Keratinocyte (primary cell): ENCODE measurements at regions not wholly inside any gene's neighbourhood (a gene's known extent, or its start where the extent isn't known, plus 50 kb on each side); places are given as distances from the start of the nearest gene placed in this dataset.

Experiments used
- DNase-seq: peaks from one replicate; pipeline ENCODE4 v3.0.0-alpha.2; 2011; ENCODE audit warnings: low read depth, missing footprints, low spot score
- FAIRE-seq: peaks from 2 replicates; lab custom pipeline; 2011; peaks lifted over from hg19 to GRCh38; lab: Jason Lieb, UNC
- H2AFZ ChIP-seq: 2 replicates; pipeline ENCODE4 v1.6.0; 2012; ENCODE audit warnings: low read length, control low read depth, inconsistent platforms; ENCODE audit not compliant: control insufficient read depth
- H3K27ac ChIP-seq: 2 replicates; pipeline ENCODE4 v1.5.1; 2011; ENCODE audit warnings: low read length; ENCODE audit not compliant: control insufficient read depth, insufficient read depth
- H3K27me3 ChIP-seq: 3 replicates; pipeline ENCODE4 v1.6.0; 2011; ENCODE audit warnings: low read length; ENCODE audit not compliant: control insufficient read depth, insufficient read depth; ENCODE audit errors: extremely low read depth
- H3K36me3 ChIP-seq, 2 experiments: 2 replicates in 1 of 2; 3 replicates in 1 of 2; pipeline ENCODE4 v1.5.1; 2011; ENCODE audit warnings: low read length in 2 of 2, mild to moderate bottlenecking in 1 of 2; ENCODE audit not compliant: control insufficient read depth in 2 of 2, insufficient read depth in 2 of 2; ENCODE audit errors: extremely low read depth in 1 of 2
- H3K4me1 ChIP-seq: 3 replicates; pipeline ENCODE4 v1.5.1; 2011; ENCODE audit warnings: low read length; ENCODE audit not compliant: control insufficient read depth, insufficient read depth; ENCODE audit errors: extremely low read depth
- H3K4me2 ChIP-seq: 3 replicates; pipeline ENCODE4 v1.6.0; 2011; ENCODE audit warnings: low read depth, low read length; ENCODE audit not compliant: control insufficient read depth, insufficient read depth; ENCODE audit errors: extremely low read depth
- H3K4me3 ChIP-seq, 3 experiments: fragments of 200-600 bp in 1 of 3; sonication (generic) in 1 of 3; 2 replicates in 2 of 3; 3 replicates in 1 of 3; pipeline ENCODE4 v1.5.1; 2011 to 2016; ENCODE audit warnings: low read length in 3 of 3, mild to moderate bottlenecking in 3 of 3, control low read depth in 2 of 3, inconsistent platforms in 1 of 3, low read depth in 1 of 3, mixed read lengths in 1 of 3, mixed run types in 1 of 3, moderate library complexity in 1 of 3; ENCODE audit not compliant: control insufficient read depth in 2 of 3, insufficient read depth in 2 of 3; ENCODE audit errors: extremely low read depth in 1 of 3
- H3K79me2 ChIP-seq: 2 replicates; pipeline ENCODE4 v1.6.0; 2012; ENCODE audit warnings: low read length; ENCODE audit not compliant: control insufficient read depth, insufficient read depth
- H3K9ac ChIP-seq: 3 replicates; pipeline ENCODE4 v1.6.0; 2011; ENCODE audit warnings: low read length; ENCODE audit not compliant: control insufficient read depth, insufficient read depth; ENCODE audit errors: extremely low read depth
- H3K9me1 ChIP-seq: 3 replicates; pipeline ENCODE4 v1.6.0; 2011; ENCODE audit warnings: low read length; ENCODE audit not compliant: control insufficient read depth, insufficient read depth; ENCODE audit errors: extremely low read depth
- H3K9me3 ChIP-seq: 2 replicates; pipeline ENCODE4 v1.5.1; 2012; ENCODE audit warnings: low read depth, low read length; ENCODE audit not compliant: control insufficient read depth
- H4K20me1 ChIP-seq: 3 replicates; pipeline ENCODE4 v1.6.0; 2011; ENCODE audit warnings: low read length; ENCODE audit not compliant: control insufficient read depth, insufficient read depth; ENCODE audit errors: extremely low read depth
- CTCF ChIP-seq, 3 experiments: IDR thresholded peaks in 1 of 3; conservative IDR thresholded peaks in 1 of 3; optimal IDR thresholded peaks in 1 of 3; 2 replicates in 2 of 3; 3 replicates in 1 of 3; pipeline versions ENCODE3 to v1.5.1; 2011; ENCODE audit warnings: low read length in 3 of 3, mild to moderate bottlenecking in 3 of 3, moderate library complexity in 2 of 3, control low read depth in 1 of 3, inconsistent platforms in 1 of 3; ENCODE audit not compliant: insufficient read depth in 2 of 3; ENCODE audit errors: extremely low read depth in 1 of 3
- EZH2 ChIP-seq: IDR thresholded peaks from one replicate; pipeline ENCODE4 v1.6.1; 2012; ENCODE audit warnings: inconsistent platforms, mild to moderate bottlenecking, low read length, moderate library complexity
- dilution Hi-C: fragments of 300-500 bp; cut with MboI; formaldehyde crosslinking; loops from one replicate; pipeline ENCODE4 v1.7.0; 2020; ENCODE audit warnings: low sequenced_read_pairs; ENCODE audit not compliant: extremely low pct_ligation_motif_present

GRCh38 chr6:169841907-169842606, 90.6 kb downstream of the ERMARD start:
- no peak overlapping the region for H3K9ac ChIP-seq
- dilution Hi-C loops = loop anchor here (25.0 kb wide), 1 partner anchor 295 kb away; no protein-coding TSS in a partner anchor
- no peak overlapping the region for H3K4me3 ChIP-seq
- H3K9me1 ChIP-seq = no peaks in the 10 kb centered on the region
- no peak overlapping the region for H3K27ac ChIP-seq
- DNase-seq (no peak), FAIRE-seq (no peak)
- no peaks in the 10 kb centered on the region for H3K4me1 ChIP-seq
- H4K20me1 ChIP-seq = no peaks in the 10 kb centered on the region
- H3K9me3 ChIP-seq = no peaks in the 10 kb centered on the region
- no peak overlapping the region for H2AFZ ChIP-seq
- H3K79me2 ChIP-seq = no peaks in the 10 kb centered on the region
- H3K4me2 ChIP-seq = no peak overlapping the region
- TF ChIP-seq CTCF (optimal IDR thresholded peaks at IDR 0.05 in 1 of 3, IDR thresholded peaks at IDR 0.05 in 1 of 3, conservative IDR thresholded peaks at IDR 0.05 in 1 of 3; ENCODE audit: extremely low read depth in 1 of 3, insufficient read depth in 2 of 3, low read length in 3 of 3) (no peak), EZH2 (no peak)
- no peaks in the 10 kb centered on the region for H3K36me3 ChIP-seq
- H3K27me3 ChIP-seq = peaks cover 17% of the 10 kb centered on the region

- no peaks in the 10 kb centered on the region for H3K4me1 ChIP-seq
- dilution Hi-C loops = loop anchor here (25.0 kb wide), 1 partner anchor 296 kb away; no protein-coding TSS in a partner anchor
- H3K4me3 ChIP-seq = no peak overlapping the region
- H3K4me2 ChIP-seq = no peak overlapping the region
- DNase-seq (no peak), FAIRE-seq (no peak)
- no peaks in the 10 kb centered on the region for H3K36me3 ChIP-seq
- no peak overlapping the region for H2AFZ ChIP-seq
- no peaks in the 10 kb centered on the region for H3K9me3 ChIP-seq
- peaks cover 17% of the 10 kb centered on the region for H3K27me3 ChIP-seq
- no peaks in the 10 kb centered on the region for H4K20me1 ChIP-seq
- H3K9ac ChIP-seq = no peak overlapping the region
- H3K79me2 ChIP-seq = no peaks in the 10 kb centered on the region
- no peak overlapping the region for H3K27ac ChIP-seq
- TF ChIP-seq EZH2 = no peak
- no peak for TF ChIP-seq CTCF (optimal IDR thresholded peaks at IDR 0.05 in 1 of 3, IDR thresholded peaks at IDR 0.05 in 1 of 3, conservative IDR thresholded peaks at IDR 0.05 in 1 of 3; ENCODE audit: extremely low read depth in 1 of 3, insufficient read depth in 2 of 3, low read length in 3 of 3)
- H3K9me1 ChIP-seq = no peaks in the 10 kb centered on the region
Observed at GRCh38 chr6:169841251-169841650, 89.8 kb downstream of the ERMARD start.
